IMR-90 (cell line): ENCODE measurements at regions not wholly inside any gene's neighbourhood (a gene's known extent, or its start where the extent isn't known, plus 50 kb on each side); places are given as distances from the start of the nearest gene placed in this dataset.
"Not testable (repeated sequence)": the region's sequence is repeated elsewhere in the genome, so short reads cannot be mapped to it uniquely, and the experiment has no call there.

ENCODE experiments used
- BHLHE40 ChIP-seq: fragments of 150-350 bp; IDR thresholded peaks from 2 replicates; pipeline ENCODE4 v1.6.1; 2016; ENCODE audit warnings: mild to moderate bottlenecking, low read depth, low read length
- CHD1 ChIP-seq: IDR thresholded peaks from 2 replicates; pipeline ENCODE4 v1.6.1; 2012; ENCODE audit warnings: low read depth, low read length, improper control_type of control experiment
- MXI1 ChIP-seq: IDR thresholded peaks from 2 replicates; pipeline ENCODE4 v1.6.1; 2012; ENCODE audit warnings: low read depth, mild to moderate bottlenecking, low read length, moderate library complexity, borderline replicate concordance
- POLR2A ChIP-seq: IDR thresholded peaks from 2 replicates; pipeline ENCODE4 v1.6.1; 2012; ENCODE audit warnings: mild to moderate bottlenecking, low read depth, low read length
- RAD21 ChIP-seq: IDR thresholded peaks from 2 replicates; pipeline ENCODE4 v1.6.1; 2012; ENCODE audit warnings: low read length, improper control_type of control experiment
- RFX5 ChIP-seq: IDR thresholded peaks from 2 replicates; pipeline ENCODE4 v1.8.0; 2012; ENCODE audit warnings: low read depth, mild to moderate bottlenecking, low read length, moderate library complexity
- SMC3 ChIP-seq: fragments of 150-350 bp; IDR thresholded peaks from 2 replicates; pipeline ENCODE4 v1.6.1; 2016; ENCODE audit warnings: low read depth, mild to moderate bottlenecking, antibody characterized with exemption, low read length, moderate library complexity
- TF ChIP-seq, protein P1 (sequence below): fragments of 150-350 bp; IDR thresholded peaks from 2 replicates; pipeline ENCODE4 v1.6.1; 2017; ENCODE audit warnings: mild to moderate bottlenecking, antibody characterized with exemption, low read length, low read depth
- TF ChIP-seq, protein P2 (sequence below): conservative IDR thresholded peaks from 2 replicates; pipeline ENCODE4 v1.5.1; 2012; ENCODE audit warnings: mild to moderate bottlenecking, low read depth, low read length, improper control_type of control experiment

DNA sequence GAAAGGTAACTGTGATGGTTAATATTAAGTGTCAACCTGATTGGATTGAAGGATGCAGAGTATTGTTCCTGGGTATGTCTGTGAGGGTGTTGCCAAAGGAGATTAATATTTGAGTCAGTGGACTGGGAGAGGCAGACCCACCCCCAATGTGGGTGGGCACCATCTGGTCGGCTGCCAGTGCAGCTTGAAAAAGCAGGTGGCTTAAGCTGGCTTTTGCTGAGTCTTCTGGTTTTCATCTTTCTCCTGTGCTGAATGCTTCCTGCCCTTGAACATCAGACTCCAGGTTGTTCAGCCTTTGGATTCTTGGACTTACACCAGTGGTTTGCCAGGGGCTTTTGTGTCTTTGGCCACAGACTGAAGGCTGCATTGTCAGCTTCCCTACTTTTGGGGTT lies 243.2 kb downstream of the ATXN7L3B start:
- TF ChIP-seq RAD21, POLR2A, CHD1, MXI1, RFX5, SMC3, BHLHE40: not testable (repeated sequence)
- TF ChIP-seq, protein P1, sequence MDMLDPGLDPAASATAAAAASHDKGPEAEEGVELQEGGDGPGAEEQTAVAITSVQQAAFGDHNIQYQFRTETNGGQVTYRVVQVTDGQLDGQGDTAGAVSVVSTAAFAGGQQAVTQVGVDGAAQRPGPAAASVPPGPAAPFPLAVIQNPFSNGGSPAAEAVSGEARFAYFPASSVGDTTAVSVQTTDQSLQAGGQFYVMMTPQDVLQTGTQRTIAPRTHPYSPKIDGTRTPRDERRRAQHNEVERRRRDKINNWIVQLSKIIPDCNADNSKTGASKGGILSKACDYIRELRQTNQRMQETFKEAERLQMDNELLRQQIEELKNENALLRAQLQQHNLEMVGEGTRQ = not testable (repeated sequence)
- TF ChIP-seq, protein P2, sequence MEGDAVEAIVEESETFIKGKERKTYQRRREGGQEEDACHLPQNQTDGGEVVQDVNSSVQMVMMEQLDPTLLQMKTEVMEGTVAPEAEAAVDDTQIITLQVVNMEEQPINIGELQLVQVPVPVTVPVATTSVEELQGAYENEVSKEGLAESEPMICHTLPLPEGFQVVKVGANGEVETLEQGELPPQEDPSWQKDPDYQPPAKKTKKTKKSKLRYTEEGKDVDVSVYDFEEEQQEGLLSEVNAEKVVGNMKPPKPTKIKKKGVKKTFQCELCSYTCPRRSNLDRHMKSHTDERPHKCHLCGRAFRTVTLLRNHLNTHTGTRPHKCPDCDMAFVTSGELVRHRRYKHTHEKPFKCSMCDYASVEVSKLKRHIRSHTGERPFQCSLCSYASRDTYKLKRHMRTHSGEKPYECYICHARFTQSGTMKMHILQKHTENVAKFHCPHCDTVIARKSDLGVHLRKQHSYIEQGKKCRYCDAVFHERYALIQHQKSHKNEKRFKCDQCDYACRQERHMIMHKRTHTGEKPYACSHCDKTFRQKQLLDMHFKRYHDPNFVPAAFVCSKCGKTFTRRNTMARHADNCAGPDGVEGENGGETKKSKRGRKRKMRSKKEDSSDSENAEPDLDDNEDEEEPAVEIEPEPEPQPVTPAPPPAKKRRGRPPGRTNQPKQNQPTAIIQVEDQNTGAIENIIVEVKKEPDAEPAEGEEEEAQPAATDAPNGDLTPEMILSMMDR = not testable (repeated sequence)
